ENCODE measurements at regions not wholly inside any gene's neighbourhood (a gene's known extent, or its start where the extent isn't known, plus 50 kb on each side); places are given as distances from the start of the nearest gene placed in this dataset.

DNA sequence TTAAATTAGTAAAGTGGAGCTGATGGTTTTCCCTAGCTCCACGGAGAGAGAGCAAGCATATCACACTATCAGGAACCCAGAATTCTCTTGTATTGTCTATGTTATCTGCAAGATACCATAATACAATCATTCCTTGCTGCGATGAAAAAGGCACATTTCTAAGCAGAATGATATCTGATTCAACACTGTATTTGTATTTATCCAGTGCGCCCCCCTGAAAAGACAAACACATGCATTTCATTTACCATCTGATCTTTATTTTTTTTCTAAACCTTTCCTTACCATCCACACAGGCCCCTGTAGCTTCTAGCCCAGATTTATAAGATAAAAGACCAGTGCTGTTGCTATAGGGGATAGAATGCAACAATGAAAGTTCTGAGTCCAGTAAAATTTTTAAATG is 420.6 kb downstream of the TDRD15 start:
- TF ChIP-seq, protein P1, sequence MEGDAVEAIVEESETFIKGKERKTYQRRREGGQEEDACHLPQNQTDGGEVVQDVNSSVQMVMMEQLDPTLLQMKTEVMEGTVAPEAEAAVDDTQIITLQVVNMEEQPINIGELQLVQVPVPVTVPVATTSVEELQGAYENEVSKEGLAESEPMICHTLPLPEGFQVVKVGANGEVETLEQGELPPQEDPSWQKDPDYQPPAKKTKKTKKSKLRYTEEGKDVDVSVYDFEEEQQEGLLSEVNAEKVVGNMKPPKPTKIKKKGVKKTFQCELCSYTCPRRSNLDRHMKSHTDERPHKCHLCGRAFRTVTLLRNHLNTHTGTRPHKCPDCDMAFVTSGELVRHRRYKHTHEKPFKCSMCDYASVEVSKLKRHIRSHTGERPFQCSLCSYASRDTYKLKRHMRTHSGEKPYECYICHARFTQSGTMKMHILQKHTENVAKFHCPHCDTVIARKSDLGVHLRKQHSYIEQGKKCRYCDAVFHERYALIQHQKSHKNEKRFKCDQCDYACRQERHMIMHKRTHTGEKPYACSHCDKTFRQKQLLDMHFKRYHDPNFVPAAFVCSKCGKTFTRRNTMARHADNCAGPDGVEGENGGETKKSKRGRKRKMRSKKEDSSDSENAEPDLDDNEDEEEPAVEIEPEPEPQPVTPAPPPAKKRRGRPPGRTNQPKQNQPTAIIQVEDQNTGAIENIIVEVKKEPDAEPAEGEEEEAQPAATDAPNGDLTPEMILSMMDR (IDR thresholded peaks at IDR 0.05; ENCODE audit: low read depth, low read length), result no peak
- TF ChIP-seq EZH2phosphoT487 (IDR thresholded peaks at IDR 0.05; ENCODE audit: low read depth), result no peak
